WERI-Rb-1 (cell line): ENCODE measurements at regions not wholly inside any gene's neighbourhood (a gene's known extent, or its start where the extent isn't known, plus 50 kb on each side); places are given as distances from the start of the nearest gene placed in this dataset.

Experiments
- DNase-seq: peaks from one replicate; pipeline ENCODE4 v3.0.0-alpha.2; 2020
- H3K27ac ChIP-seq: fragments of 250-450 bp; sonication (Bioruptor Pico); 2 replicates; pipeline ENCODE4 v1.5.1; 2020; ENCODE audit warnings: mild to moderate bottlenecking, moderate library complexity
- H3K27me3 ChIP-seq: fragments of 250-450 bp; sonication (Bioruptor Pico); 2 replicates; pipeline ENCODE4 v1.5.1; 2021; ENCODE audit warnings: mild to moderate bottlenecking, low read depth, moderate library complexity; ENCODE audit not compliant: insufficient read depth, severe bottlenecking
- H3K36me3 ChIP-seq: fragments of 250-450 bp; sonication (Bioruptor Pico); 2 replicates; pipeline ENCODE4 v1.5.1; 2020; ENCODE audit warnings: mild to moderate bottlenecking, moderate library complexity
- H3K4me3 ChIP-seq: 2 replicates; pipeline ENCODE4 v1.5.1; 2011; ENCODE audit warnings: low read depth, mild to moderate bottlenecking, control low read depth, low read length
- H3K9me3 ChIP-seq: fragments of 250-450 bp; sonication (Bioruptor Pico); 2 replicates; pipeline ENCODE4 v1.5.1; 2021; ENCODE audit warnings: mild to moderate bottlenecking, moderate library complexity; ENCODE audit not compliant: severe bottlenecking
- TF ChIP-seq, protein P1 (sequence below): IDR thresholded peaks from 2 replicates; pipeline ENCODE4 v1.5.1; 2011; ENCODE audit warnings: low read depth, mild to moderate bottlenecking, control low read depth, inconsistent platforms, low read length

DNA sequence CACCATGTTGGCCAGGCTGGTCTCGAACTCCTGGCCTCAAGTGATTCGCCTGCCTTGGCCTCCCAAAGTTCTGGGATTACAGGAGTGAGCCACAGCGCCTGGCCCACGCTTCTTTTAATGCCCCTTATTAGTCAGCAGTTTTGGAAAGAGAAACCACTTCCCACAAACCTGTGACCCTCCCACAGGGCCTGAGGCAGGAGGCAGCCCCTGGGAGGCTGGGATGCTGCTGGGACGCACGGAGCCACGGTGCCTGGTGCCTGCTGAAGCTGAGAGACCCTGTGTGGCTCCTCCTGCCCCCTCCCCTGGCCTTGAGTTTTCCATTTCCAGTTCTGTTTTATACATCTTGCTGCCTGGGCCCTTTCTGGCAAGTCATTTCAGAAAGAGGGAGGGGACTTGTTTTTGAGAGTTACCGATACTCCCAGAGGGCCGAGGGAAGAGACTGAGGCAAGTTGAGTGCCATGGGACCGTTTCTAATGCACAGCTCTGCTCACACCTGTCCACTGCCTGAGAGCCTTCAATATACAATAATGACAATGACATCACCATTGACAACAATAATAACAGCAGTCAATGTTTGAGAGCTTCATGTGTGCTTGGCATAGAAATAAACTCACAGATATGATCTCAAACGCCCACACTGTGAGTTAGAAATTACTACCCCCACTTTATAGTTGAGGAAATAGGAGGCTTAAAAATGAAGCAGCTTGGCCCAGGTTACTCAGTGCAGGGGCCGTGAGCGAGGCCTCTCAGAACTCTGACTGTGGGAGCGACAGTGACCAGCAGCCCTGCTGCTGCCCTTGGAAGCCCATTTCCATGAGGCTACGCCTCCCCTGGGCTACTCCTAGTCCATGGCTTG is 78.1 kb upstream of the YWHAQ start:
- Histone ChIP-seq H3K9me3 (no peaks in the 10 kb centered on the region), H3K27ac (no peak overlapping the region), H3K36me3 (no peaks in the 10 kb centered on the region), H3K4me3 (no peak overlapping the region), H3K27me3 (no peaks in the 10 kb centered on the region)
- TF ChIP-seq, protein P1, sequence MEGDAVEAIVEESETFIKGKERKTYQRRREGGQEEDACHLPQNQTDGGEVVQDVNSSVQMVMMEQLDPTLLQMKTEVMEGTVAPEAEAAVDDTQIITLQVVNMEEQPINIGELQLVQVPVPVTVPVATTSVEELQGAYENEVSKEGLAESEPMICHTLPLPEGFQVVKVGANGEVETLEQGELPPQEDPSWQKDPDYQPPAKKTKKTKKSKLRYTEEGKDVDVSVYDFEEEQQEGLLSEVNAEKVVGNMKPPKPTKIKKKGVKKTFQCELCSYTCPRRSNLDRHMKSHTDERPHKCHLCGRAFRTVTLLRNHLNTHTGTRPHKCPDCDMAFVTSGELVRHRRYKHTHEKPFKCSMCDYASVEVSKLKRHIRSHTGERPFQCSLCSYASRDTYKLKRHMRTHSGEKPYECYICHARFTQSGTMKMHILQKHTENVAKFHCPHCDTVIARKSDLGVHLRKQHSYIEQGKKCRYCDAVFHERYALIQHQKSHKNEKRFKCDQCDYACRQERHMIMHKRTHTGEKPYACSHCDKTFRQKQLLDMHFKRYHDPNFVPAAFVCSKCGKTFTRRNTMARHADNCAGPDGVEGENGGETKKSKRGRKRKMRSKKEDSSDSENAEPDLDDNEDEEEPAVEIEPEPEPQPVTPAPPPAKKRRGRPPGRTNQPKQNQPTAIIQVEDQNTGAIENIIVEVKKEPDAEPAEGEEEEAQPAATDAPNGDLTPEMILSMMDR = no peak
- no peak for DNase-seq

- Histone ChIP-seq H3K36me3 (no peaks in the 10 kb centered on the region), H3K9me3 (no peaks in the 10 kb centered on the region), H3K4me3 (no peak overlapping the region), H3K27ac (no peak overlapping the region), H3K27me3 (no peaks in the 10 kb centered on the region)
- TF ChIP-seq, protein P1 = no peak
- DNase-seq = no peak
Measured at GRCh38 chr2:9709539-9710285, 78.9 kb upstream of the YWHAQ start.

GRCh38 chr2:9710311-9710710 is 79.5 kb upstream of the YWHAQ start:
- Histone ChIP-seq H3K27me3 (no peaks in the 10 kb centered on the region), H3K4me3 (no peak overlapping the region), H3K36me3 (no peaks in the 10 kb centered on the region), H3K27ac (no peak overlapping the region), H3K9me3 (no peaks in the 10 kb centered on the region)
- no peak for DNase-seq
- TF ChIP-seq, protein P1 = no peak

GRCh38 chr2:9712263-9712662 is 81.5 kb upstream of the YWHAQ start:
- Histone ChIP-seq H3K27ac (no peak overlapping the region), H3K9me3 (no peaks in the 10 kb centered on the region), H3K36me3 (no peaks in the 10 kb centered on the region), H3K4me3 (no peak overlapping the region), H3K27me3 (no peaks in the 10 kb centered on the region)
- no peak for DNase-seq
- TF ChIP-seq, protein P1 = no peak

DNA sequence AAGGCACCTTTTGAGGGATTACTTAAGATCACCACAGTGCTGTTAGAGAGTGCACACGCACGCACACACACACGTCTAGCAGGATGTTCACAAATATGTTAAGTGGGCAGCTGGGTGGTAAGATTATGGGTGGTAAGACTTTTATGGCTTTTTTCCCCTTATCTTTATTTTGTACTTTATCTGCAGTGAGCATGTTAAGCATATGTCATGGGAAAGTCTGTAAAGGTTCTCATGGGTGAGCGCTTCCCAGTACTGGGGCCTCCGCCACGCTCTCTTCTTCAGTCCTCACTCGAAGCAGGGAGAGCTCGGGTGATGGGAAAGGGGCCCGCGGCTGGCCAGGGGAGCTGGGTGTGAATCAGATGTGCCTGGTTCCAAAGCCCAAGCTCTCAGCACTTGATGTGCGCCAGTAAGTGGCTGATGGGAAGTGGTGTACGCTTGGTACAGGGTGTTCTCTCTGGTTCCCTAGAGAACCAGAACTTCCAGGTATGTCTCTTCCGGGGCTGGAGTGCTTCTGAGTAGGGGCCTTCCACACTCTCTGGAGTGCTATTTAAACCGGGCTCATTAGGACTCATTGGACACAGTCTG is 83.9 kb upstream of the YWHAQ start:
- no peak overlapping the region for H3K4me3 ChIP-seq
- H3K27ac ChIP-seq = no peak overlapping the region
- no peaks in the 10 kb centered on the region for H3K36me3 ChIP-seq
- no peaks in the 10 kb centered on the region for H3K27me3 ChIP-seq
- TF ChIP-seq, protein P1 = no peak
- no peak for DNase-seq
- peaks cover 4% of the 10 kb centered on the region for H3K9me3 ChIP-seq
